ENCODE measurements at regions not wholly inside any gene's neighbourhood (a gene's known extent, or its start where the extent isn't known, plus 50 kb on each side); places are given as distances from the start of the nearest gene placed in this dataset.

DNA sequence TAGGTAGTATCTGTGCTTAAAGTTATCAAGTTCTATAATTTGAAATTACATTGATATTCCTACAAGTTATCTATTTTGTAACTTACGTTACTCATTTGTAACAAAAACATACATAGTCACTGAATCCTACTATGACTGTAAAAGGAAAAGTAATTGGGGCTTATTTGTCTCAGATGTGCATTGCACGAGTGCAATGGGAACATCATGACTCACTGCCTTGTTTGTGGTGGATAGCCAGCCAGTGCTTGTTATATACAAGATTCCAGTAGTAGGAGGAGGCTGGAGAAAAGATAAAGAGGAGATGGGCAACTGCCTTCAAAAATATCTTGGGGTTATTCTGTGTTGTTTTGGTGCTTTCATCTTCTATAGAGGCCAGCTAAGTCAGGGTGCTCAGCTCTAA is 164.1 kb downstream of the RNF144B start:
- no peak for TF ChIP-seq SP1 (IDR thresholded peaks at IDR 0.05)
- no peak for TF ChIP-seq SUZ12 (IDR thresholded peaks at IDR 0.05)
- no peak for TF ChIP-seq NFRKB (IDR thresholded peaks at IDR 0.05)
- no peak for TF ChIP-seq PKNOX1 (IDR thresholded peaks at IDR 0.05)
- no peak for TF ChIP-seq TARDBP (IDR thresholded peaks at IDR 0.05)
- no peak for TF ChIP-seq BHLHE40 (IDR thresholded peaks at IDR 0.05; ENCODE audit: borderline replicate concordance)
- TF ChIP-seq HDGF (IDR thresholded peaks at IDR 0.05; ENCODE audit: borderline replicate concordance), result no peak
- no peak for TF ChIP-seq ZNF384 (IDR thresholded peaks at IDR 0.05)
- no peak for TF ChIP-seq FOXM1 (IDR thresholded peaks at IDR 0.05; ENCODE audit: borderline replicate concordance)
- TF ChIP-seq FOXK2 (IDR thresholded peaks at IDR 0.05), result no peak
- no peak for TF ChIP-seq L3MBTL2 (conservative IDR thresholded peaks at IDR 0.05)
- no peak for TF ChIP-seq ARNT (IDR thresholded peaks at IDR 0.05)
- no peak for TF ChIP-seq FOXA1 (IDR thresholded peaks at IDR 0.05)
- no peak for TF ChIP-seq ELF4 (IDR thresholded peaks at IDR 0.05)

All from HEK293T (cell line).